ENCODE measurements at regions not wholly inside any gene's neighbourhood (a gene's known extent, or its start where the extent isn't known, plus 50 kb on each side); places are given as distances from the start of the nearest gene placed in this dataset.

DNA sequence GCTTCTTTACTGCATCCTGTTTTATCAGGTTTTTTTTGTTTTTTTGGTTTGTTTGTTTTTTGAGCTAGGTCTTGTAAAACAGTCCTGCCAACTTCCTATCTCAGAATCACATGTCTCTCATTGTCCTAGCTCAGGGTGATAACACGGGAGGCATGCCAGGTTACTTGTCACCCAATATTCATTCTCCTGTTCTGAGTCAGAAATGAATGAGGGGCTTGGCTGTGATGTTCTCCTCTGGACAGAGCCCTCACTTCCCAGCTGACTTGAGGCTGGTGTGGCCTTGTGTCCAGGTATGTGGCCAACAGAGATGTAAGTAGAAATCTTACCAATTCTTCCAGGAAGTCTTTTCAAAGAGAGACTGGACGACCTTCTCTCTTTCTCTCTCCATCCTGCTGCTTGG lies 317.0 kb downstream of the GABRB3 start:
- TF ChIP-seq EZH2phosphoT487 (IDR thresholded peaks at IDR 0.05; ENCODE audit: low read depth): no peak
- TF ChIP-seq, protein P1, sequence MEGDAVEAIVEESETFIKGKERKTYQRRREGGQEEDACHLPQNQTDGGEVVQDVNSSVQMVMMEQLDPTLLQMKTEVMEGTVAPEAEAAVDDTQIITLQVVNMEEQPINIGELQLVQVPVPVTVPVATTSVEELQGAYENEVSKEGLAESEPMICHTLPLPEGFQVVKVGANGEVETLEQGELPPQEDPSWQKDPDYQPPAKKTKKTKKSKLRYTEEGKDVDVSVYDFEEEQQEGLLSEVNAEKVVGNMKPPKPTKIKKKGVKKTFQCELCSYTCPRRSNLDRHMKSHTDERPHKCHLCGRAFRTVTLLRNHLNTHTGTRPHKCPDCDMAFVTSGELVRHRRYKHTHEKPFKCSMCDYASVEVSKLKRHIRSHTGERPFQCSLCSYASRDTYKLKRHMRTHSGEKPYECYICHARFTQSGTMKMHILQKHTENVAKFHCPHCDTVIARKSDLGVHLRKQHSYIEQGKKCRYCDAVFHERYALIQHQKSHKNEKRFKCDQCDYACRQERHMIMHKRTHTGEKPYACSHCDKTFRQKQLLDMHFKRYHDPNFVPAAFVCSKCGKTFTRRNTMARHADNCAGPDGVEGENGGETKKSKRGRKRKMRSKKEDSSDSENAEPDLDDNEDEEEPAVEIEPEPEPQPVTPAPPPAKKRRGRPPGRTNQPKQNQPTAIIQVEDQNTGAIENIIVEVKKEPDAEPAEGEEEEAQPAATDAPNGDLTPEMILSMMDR (IDR thresholded peaks at IDR 0.05; ENCODE audit: low read depth, low read length): no peak

Measured in OCI-LY3 (cell line).